ENCODE measurements at regions not wholly inside any gene's neighbourhood (a gene's known extent, or its start where the extent isn't known, plus 50 kb on each side); places are given as distances from the start of the nearest gene placed in this dataset.

GRCh38 chr12:85733984-85734383 is 102.2 kb downstream of the RASSF9 start:
- no peak for DNase-seq

- DNase-seq = no peak
Observed at GRCh38 chr12:85740186-85740585, 96.0 kb downstream of the RASSF9 start.

GRCh38 chr12:85741046-85741445 is 95.2 kb downstream of the RASSF9 start:
- no peak for DNase-seq

GRCh38 chr12:85747941-85748495 is 88.2 kb downstream of the RASSF9 start:
- DNase-seq = no peak

All from anterior cingulate cortex (tissue), 58 donors.